HG03039 (cell line): ENCODE measurements at regions not wholly inside any gene's neighbourhood (a gene's known extent, or its start where the extent isn't known, plus 50 kb on each side); places are given as distances from the start of the nearest gene placed in this dataset.
"Not testable (repeated sequence)": the region's sequence is repeated elsewhere in the genome, so short reads cannot be mapped to it uniquely, and the experiment has no call there.

Experiments used
- ATAC-seq: cut with Tn5 transposase; IDR thresholded peaks from one replicate; pipeline ENCODE4 v1.9.1; 2021; ENCODE audit warnings: mild to moderate bottlenecking, moderate library complexity; ENCODE audit not compliant: unreplicated experiment

GRCh38 chr2:131856202-131856601 is 305.6 kb downstream of the ANKRD30BL start:
- ATAC-seq: not testable (repeated sequence)

GRCh38 chr2:131858197-131858596 is 303.6 kb downstream of the ANKRD30BL start:
- ATAC-seq: not testable (repeated sequence)
